Ramos (cell line): ENCODE measurements at regions not wholly inside any gene's neighbourhood (a gene's known extent, or its start where the extent isn't known, plus 50 kb on each side); places are given as distances from the start of the nearest gene placed in this dataset.

ENCODE experiments used
- in situ Hi-C: fragments of 300-500 bp; cut with MboI; formaldehyde crosslinking; loops from one replicate; pipeline ENCODE4 v1.14.3; 2022; ENCODE audit warnings: low sequenced_read_pairs; ENCODE audit not compliant: unreplicated experiment

GRCh38 chr10:91124016-91124415 lies 96.4 kb upstream of the PCGF5 start:
- in situ Hi-C loops = no loop called here

- in situ Hi-C loops = no loop called here
These were observed 94.0 kb upstream of the PCGF5 start for GRCh38 chr10:91126471-91126870.

GRCh38 chr10:91127341-91128082 lies 93.0 kb upstream of the PCGF5 start:
- in situ Hi-C loops = no loop called here

- in situ Hi-C loops = no loop called here
These were observed 85.3 kb upstream of the PCGF5 start for GRCh38 chr10:91135113-91135512.

GRCh38 chr10:91137011-91137643 lies 83.3 kb upstream of the PCGF5 start:
- in situ Hi-C loops = no loop called here

GRCh38 chr10:91137822-91138221 lies 82.6 kb upstream of the PCGF5 start:
- in situ Hi-C loops = no loop called here

- in situ Hi-C loops = no loop called here
These were observed 79.4 kb upstream of the PCGF5 start for GRCh38 chr10:91140995-91141549.

GRCh38 chr10:91144961-91145360 lies 75.5 kb upstream of the PCGF5 start:
- in situ Hi-C loops = no loop called here

GRCh38 chr10:91146146-91146545 lies 74.3 kb upstream of the PCGF5 start:
- in situ Hi-C loops = no loop called here

- in situ Hi-C loops = no loop called here
These were observed 70.9 kb upstream of the PCGF5 start for GRCh38 chr10:91149550-91149949.

GRCh38 chr10:91150631-91151030 lies 69.8 kb upstream of the PCGF5 start:
- in situ Hi-C loops = no loop called here

GRCh38 chr10:91153508-91153907 lies 67.0 kb upstream of the PCGF5 start:
- in situ Hi-C loops = no loop called here

GRCh38 chr10:91154842-91155241 lies 65.6 kb upstream of the PCGF5 start:
- in situ Hi-C loops = no loop called here

GRCh38 chr10:91156196-91156595 lies 64.3 kb upstream of the PCGF5 start:
- in situ Hi-C loops = no loop called here

GRCh38 chr10:91159254-91159783 lies 61.1 kb upstream of the PCGF5 start:
- in situ Hi-C loops = no loop called here

- in situ Hi-C loops = no loop called here
These were observed 58.4 kb upstream of the PCGF5 start for GRCh38 chr10:91162050-91162494.

GRCh38 chr10:91162495-91163268 lies 57.8 kb upstream of the PCGF5 start:
- in situ Hi-C loops = no loop called here

- in situ Hi-C loops = no loop called here
These were observed 57.1 kb upstream of the PCGF5 start for GRCh38 chr10:91163269-91163868.

GRCh38 chr10:91163869-91164474 lies 56.5 kb upstream of the PCGF5 start:
- in situ Hi-C loops = no loop called here
